ENCODE measurements at regions not wholly inside any gene's neighbourhood (a gene's known extent, or its start where the extent isn't known, plus 50 kb on each side); places are given as distances from the start of the nearest gene placed in this dataset.
"Not testable (repeated sequence)": the region's sequence is repeated elsewhere in the genome, so short reads cannot be mapped to it uniquely, and the experiment has no call there.

GRCh38 chr11:92159931-92160330 is 64.7 kb upstream of the FAT3 start:
- Histone ChIP-seq H3K4me1 (no peaks in the 10 kb centered on the region), H3K36me3 (ENCODE audit: insufficient read depth in 1 of 2, low read depth in 1 of 2) (no peaks in the 10 kb centered on the region), H3K27me3 (ENCODE audit: insufficient read depth in 3 of 3, low read length in 2 of 3) (no peaks in the 10 kb centered on the region), H3K4me3 (no peak overlapping the region), H3K9me3 (no peaks in the 10 kb centered on the region), H3K27ac (no peak overlapping the region)
- DNase-seq: no peak
- intact Hi-C loops (cut with DNase I): no loop called here
- 84 to 91% (median 84%) methylated on average over 1 of the region's 1 CpG for WGBS, 3 donors
- ATAC-seq: no peak
- no peak for TF ChIP-seq CTCF (IDR thresholded peaks at IDR 0.05)

- H3K27ac ChIP-seq; DNase-seq; ATAC-seq; H3K27me3 ChIP-seq (ENCODE audit: insufficient read depth in 3 of 3, low read length in 2 of 3); H3K4me1 ChIP-seq; H3K36me3 ChIP-seq (ENCODE audit: insufficient read depth in 1 of 2, low read depth in 1 of 2); intact Hi-C loops (cut with DNase I); H3K4me3 ChIP-seq; H3K9me3 ChIP-seq: not testable (repeated sequence)
- 93 to 97% (median 96%) methylated on average over 19 to 31 of the region's 35 CpGs for WGBS, 3 donors
These were observed 67.2 kb upstream of the FAT3 start for GRCh38 chr11:92157390-92157789.

GRCh38 chr11:92154611-92155010 is 70.0 kb upstream of the FAT3 start:
- no peak for ATAC-seq
- H3K9me3 ChIP-seq: no peaks in the 10 kb centered on the region
- H3K4me3 ChIP-seq: no peak overlapping the region
- H3K27me3 ChIP-seq (ENCODE audit: insufficient read depth in 3 of 3, low read length in 2 of 3): peaks cover 0 to 3% (median 0%) of the 10 kb centered on the region in 3 donors
- no peak for TF ChIP-seq CTCF (IDR thresholded peaks at IDR 0.05)
- H3K27ac ChIP-seq: no peak overlapping the region
- H3K4me1 ChIP-seq: no peaks in the 10 kb centered on the region
- intact Hi-C loops (cut with DNase I): no loop called here
- 71 to 84% (median 83%) methylated on average over 4 of the region's 4 CpGs for WGBS, 3 donors
- DNase-seq: no peak
- no peaks in the 10 kb centered on the region for H3K36me3 ChIP-seq (ENCODE audit: insufficient read depth in 1 of 2, low read depth in 1 of 2)

GRCh38 chr11:92154110-92154509 is 70.5 kb upstream of the FAT3 start:
- WGBS, 3 donors: 59 to 75% (median 64%) methylated on average over 2 of the region's 2 CpGs
- H3K27me3 ChIP-seq (ENCODE audit: insufficient read depth in 3 of 3, low read length in 2 of 3): peaks cover 0 to 3% (median 0%) of the 10 kb centered on the region in 3 donors
- TF ChIP-seq CTCF (IDR thresholded peaks at IDR 0.05): no peak
- no peaks in the 10 kb centered on the region for H3K36me3 ChIP-seq (ENCODE audit: insufficient read depth in 1 of 2, low read depth in 1 of 2)
- intact Hi-C loops (cut with DNase I): no loop called here
- H3K4me1 ChIP-seq: no peaks in the 10 kb centered on the region
- H3K9me3 ChIP-seq: no peaks in the 10 kb centered on the region
- DNase-seq (no peak), ATAC-seq (no peak)
- H3K4me3 ChIP-seq: no peak overlapping the region
- H3K27ac ChIP-seq: no peak overlapping the region

GRCh38 chr11:92153542-92153941 is 71.1 kb upstream of the FAT3 start:
- 69 to 87% (median 75%) methylated on average over 2 of the region's 2 CpGs for WGBS, 3 donors
- no peak overlapping the region for H3K4me3 ChIP-seq
- no peak for TF ChIP-seq CTCF (IDR thresholded peaks at IDR 0.05)
- no peaks in the 10 kb centered on the region for H3K36me3 ChIP-seq (ENCODE audit: insufficient read depth in 1 of 2, low read depth in 1 of 2)
- no peaks in the 10 kb centered on the region for H3K4me1 ChIP-seq
- intact Hi-C loops (cut with DNase I): no loop called here
- peaks cover 0 to 3% (median 0%) of the 10 kb centered on the region in 3 donors for H3K27me3 ChIP-seq (ENCODE audit: insufficient read depth in 3 of 3, low read length in 2 of 3)
- no peak for ATAC-seq
- H3K27ac ChIP-seq: no peak overlapping the region
- H3K9me3 ChIP-seq: no peaks in the 10 kb centered on the region
- no peak for DNase-seq

Data from psoas muscle (tissue), 7 donors.